Left kidney (tissue), 1 donor: ENCODE measurements at regions not wholly inside any gene's neighbourhood (a gene's known extent, or its start where the extent isn't known, plus 50 kb on each side); places are given as distances from the start of the nearest gene placed in this dataset.
A peak's percentile ranks its signal among the peaks of the same experiment; 100 is the strongest.

ENCODE experiments used
- DNase-seq: peaks from one replicate; pipeline ENCODE4 v3.0.0-alpha.2; 2013

DNA sequence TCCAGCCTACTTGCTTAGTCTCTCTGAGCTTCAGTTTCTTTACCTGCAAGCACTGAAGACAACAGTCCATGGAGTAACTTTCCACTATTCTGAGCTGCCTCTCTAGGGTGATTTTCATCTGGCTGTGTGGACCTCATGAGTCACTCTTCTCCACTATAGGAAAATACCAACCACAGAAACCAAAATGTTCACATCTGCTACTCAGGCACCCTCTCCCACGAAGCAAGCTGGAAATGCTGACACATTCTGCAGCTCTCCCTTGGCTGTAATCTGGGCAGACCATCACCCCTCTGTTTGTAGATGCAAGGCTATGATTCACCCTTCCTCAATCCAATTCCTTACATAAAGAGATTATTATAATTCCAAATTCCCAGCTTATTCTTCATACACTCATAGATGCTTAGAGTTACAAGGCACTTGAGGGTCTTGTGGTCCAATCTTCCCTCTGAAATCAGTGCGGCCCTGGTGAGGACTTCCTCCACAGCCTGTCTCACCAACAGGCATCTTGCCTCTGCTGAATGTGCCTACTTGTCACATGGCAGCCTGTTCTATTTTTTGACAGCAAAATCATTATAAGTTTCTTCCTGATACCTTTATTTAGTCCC lies 97.0 kb upstream of the LNX1 start:
- DNase-seq, result no peak

DNA sequence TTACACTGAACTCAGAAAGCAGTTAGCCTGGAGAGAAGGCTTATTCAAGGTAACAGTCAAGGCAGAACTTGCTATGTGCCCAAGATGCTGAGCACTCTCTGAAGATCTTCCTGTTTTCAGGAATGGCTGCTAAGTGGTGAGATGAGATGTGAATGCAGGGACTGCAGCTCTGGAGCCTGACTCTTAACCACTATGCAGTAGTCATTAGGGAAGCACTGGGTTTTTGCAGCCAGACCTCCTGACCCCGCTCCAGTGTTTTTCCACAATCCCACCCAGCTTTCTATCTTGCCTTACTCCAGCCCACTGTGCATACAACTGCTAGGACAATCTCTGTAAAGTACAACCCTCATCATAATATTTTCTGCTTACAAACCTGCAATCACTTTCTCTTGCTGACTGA lies 95.2 kb upstream of the LNX1 start:
- no peak for DNase-seq

DNA sequence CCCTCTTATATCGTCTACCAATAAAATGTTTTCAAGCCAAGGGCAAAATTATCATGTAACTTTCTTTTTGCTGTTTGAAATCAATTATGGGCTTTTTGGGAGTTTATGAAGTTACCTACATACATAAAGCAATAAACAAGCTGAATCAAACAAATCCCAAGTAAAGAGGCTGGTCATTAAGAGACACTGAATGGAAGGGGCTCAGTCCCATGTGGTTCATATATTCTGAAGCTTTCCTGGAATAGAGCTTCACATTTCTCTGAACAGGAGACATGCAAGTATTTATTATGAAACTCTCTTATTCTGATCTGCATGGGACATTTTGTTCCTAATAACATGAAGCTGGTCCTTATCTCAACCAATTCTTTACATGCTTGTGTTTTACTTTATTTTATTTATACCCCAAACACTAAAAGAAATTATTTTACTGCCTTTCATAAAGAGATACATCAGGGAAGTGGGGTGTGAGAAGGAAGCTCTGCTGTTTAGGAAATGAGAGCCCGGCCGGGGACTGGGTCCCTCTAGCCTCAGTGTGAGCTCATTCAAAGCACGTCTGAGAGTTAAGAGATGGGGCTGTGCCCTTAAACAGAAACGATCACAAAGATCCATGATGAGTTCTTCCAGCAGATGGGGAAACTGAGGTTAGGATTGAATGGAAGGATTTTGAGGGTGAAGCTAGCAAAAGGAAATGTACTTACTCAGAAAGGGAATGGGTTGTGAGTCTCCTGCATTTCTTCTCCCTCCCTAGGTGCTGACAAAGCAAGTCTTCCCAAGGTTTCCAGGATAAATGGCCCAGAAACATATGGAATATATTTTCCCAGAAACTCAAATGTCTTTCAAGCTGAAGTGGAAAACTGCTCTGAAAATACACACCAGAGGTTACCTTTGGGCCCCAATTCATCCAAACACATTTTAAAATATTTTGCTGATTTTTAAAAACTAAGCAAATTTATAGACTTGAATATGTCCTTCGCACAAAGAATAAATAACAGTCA lies 93.1 kb upstream of the LNX1 start:
- no peak for DNase-seq

DNA sequence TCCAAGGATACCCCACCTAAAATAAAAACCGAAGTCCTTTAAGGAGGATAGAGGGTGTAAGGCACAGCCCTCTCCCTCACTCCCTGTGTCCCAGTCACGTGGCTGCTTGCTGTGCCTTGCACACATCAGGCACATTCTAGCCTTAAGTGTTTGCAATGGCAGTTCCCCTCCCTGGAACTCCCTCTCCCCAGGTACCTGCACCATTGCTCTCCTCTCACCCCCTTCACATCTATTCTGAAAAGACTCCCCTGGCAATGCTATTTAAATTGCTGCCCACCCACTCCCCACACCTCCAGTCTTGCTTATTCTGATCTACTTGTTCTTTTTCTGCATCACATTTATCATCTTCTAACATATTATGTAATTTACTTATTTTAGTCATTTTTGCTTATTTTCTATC lies 91.6 kb upstream of the LNX1 start:
- no peak for DNase-seq

DNA sequence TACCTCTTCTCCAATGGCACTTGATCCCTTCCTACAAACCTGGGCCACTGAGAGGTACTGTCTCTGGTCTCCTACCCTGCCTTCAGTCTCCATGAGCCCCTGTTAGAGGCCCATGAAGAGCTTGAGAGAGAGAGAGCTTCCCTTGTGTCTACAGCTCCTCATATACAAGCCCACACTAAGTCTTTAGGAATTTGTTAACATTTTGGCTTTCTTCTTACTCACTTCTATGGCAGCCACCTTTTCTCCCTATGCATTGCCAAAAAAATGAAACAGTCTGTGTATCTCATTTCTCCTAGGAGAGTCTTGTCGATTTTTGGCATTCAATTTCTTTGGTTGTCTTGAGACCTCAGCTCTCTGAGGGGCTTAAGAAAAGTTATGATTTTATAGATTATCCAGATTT lies 90.9 kb upstream of the LNX1 start:
- DNase-seq, result no peak

DNA sequence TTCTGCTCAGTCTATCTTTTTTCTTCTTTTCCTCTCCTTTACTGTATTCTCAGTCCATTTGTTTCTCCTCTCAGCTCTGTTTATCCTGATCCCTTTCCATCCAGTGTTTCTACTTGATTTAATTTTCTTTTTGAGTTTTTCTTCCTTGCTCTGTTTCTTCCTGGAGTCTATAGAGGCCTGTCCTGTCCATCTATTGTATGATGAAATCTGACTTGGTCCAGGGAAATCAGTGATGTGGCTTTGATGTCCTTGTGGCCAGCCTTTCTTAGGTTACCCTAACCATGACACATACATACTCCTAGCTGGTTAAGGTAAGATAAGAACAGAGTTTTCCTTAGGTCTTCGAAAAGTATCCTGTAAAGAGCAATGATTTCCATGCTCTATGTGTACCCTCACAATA lies 89.3 kb upstream of the LNX1 start:
- DNase-seq, result no peak

DNA sequence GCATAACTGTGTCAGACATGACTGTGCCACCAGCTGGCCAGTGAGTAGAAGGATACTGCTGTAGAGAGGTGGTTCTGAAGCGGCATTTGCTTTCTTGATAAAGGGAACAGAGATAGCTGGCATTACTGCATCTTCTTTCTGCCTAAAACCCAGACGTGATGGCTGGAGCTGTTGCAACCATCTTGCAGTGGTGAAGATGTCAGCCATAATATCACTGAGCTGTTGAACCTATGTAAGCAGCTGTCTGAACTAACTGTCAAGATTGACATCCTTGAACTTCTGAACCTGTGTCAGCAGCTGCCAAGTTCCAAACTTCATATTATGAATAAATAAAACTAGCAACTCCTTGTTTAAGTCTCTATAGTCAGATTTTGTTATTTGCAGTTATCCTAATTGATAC lies 88.9 kb upstream of the LNX1 start:
- no peak for DNase-seq

DNA sequence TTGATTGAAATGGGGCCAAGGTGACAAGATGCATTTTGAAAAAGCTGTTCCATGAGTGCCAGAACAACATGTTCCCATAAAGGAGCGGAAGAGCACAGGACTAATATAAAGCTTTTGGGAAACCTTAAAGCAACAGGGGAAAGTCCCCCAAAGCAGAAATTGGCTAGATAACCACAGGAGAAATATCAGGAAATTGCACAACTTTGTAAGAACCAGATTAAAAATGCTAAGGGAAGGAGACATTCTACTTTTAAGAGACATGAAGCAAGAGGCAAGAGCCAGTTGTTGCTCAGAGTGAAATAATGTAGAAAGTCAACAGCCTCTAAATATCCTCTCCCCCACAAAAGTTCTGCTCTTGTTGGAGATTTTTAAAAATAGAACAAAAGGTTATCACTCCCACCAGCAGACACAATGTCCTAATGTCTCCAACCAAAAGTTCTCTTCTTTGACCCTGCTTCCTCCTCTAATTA lies 85.2 kb upstream of the LNX1 start:
- no peak for DNase-seq

DNA sequence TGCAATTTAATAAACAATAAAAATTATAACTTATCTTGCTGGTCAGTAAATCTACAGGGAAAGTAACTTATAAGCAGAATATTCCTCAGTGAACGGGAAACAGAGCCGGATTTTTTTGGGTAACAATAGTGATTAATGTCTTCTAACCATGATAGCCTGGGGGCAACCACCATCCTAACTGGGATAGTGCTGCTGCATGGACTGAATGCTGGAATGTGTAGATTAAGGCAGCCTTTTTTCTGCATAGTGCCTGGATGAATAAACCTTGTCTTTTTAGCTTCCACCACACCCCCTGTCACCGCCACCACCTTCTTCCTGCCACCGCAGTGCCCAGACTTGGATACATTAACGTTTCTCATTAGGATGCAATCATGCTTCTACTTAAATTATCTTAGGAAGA lies 83.6 kb upstream of the LNX1 start:
- DNase-seq, result no peak

DNA sequence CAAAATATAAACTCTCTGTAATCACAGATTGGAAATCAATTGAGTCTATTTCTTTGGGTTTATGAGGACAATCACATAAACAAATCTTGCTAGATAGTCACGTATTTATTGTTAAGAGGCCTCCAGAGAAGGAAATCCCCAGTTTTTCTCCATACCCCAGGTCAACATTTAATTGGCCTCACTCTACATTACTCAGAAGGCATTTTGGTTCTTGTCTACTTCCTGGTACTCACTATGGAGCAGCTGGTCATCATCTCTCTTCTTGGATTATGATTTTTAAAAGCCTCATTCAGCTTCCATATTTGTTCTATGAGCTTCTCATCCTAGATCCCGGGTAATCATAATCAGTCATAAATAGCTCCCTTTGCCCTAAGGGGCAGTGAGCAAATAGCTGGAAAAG lies 81.6 kb upstream of the LNX1 start:
- DNase-seq, result no peak

DNA sequence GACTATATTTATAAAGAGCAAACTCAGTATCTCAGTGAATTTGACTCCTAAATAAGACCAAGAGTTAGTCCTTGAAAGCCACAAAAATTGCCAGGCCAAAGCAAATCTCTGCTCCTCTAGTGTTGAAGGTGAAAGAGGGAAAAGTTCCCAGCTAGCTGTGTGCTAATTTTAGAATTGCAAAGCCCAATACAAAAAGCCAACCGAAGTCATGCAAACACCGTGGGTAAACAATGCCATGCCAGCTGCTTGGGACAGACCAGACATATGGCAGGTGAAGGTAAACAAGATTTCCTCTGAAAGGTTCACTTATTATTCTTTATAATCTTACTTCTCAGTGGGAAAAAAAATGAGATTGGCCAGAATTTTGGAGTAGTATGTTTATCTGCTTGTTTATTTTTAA lies 80.5 kb upstream of the LNX1 start:
- no peak for DNase-seq

DNA sequence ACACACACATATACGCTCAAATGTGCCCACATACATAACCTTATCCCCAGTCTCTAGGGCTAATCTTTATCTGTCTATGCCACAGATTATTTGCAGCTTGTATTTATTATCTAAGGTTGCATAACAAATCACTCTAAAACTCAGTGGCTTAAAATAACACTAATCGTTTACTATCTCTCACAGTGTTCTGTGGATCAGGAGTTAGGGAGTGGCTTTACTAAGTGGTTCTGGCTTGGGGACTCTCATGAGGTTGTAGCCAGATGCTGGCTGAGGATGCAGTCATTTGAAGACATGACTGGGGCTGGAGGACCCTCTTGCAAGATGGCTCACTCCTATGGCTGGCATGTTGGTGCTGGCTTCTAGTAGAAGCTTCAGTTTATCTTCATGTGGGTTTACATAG lies 68.5 kb upstream of the LNX1 start:
- DNase-seq, result no peak

DNA sequence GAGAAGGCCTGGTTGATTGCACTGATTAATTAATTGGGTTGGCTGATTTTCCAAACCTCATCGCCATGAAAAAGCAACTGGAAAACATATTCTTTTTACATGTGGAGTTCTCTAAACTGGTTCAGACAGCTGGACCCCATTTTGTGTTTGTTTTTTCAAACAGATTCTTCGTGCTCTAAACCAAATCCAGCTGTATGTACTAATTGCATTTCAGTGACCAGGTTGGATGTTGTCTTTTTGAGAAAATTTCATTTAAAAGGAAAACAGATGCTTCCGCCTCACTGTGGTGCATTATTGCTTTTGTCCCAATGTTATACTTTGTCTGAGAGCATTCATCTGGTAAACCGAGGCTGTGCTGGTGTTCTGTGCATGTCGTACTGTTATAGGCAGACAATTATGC lies 67.8 kb upstream of the LNX1 start:
- no peak for DNase-seq

DNA sequence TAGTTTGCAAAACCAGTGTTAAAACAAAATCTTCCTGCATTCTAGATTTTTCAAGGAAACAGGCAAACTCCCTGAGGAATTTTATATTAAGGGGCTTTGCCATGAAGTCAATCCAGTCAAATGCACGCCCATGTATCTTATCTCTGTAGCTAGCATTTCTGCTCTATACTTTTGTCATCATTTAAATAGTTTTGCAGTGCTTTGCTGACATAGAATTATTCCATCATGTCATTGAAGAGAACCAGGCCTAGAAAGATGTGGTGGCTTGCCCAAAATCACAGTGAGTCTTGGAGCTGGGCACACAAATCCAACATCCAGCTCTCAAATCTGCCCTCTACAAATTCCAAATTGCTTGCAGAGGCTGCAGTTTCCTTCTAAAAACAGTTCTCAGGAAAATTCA lies 66.7 kb upstream of the LNX1 start:
- no peak for DNase-seq

DNA sequence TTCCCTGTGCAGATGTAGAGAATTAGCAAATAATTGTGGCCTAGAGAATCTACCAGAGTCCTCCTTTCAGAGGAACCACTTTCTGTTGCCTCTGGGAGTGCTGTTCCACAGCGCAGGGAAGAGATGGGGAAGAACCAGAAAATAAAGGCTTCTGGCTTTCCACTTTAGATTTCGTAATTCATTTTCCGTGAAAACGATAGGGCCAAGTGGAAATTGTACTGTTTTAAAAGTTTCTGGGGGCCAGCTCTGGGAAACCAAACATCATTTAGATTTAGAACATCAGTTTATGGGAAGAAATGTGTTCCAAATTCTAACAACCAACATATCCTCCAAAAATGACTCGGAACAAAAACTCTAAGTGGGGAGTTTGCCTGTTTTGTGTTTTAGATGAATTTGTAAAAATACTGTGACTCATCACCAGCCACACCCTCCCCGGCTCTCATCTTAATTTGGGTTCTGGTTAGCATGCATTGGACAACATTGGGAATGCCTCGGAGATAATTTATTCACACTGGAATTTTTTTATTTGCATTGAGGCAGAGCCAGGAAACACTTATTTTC lies 65.2 kb upstream of the LNX1 start:
- DNase-seq, result no peak

DNA sequence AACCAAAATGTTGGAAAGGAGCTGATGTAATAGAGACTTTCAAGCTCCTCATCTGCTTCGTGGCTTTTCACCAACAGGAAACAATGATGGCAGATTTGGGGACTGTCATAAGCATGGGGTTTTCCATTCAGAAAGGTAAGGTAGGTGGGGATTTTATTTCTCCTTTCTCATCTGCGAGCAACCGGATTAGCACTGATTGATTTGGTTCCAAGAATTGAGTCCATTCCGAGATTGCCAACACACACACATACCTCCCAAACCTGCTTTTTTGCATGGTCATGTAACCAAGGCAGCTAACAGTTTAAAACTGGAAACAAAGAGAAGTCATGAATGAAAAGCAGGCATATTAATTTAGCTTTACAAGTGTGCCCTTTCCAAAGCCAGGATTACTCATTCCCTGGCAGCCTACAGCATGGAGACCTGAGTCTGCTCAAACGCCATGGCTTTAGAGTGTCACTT lies 63.0 kb upstream of the LNX1 start:
- DNase-seq, result no peak

DNA sequence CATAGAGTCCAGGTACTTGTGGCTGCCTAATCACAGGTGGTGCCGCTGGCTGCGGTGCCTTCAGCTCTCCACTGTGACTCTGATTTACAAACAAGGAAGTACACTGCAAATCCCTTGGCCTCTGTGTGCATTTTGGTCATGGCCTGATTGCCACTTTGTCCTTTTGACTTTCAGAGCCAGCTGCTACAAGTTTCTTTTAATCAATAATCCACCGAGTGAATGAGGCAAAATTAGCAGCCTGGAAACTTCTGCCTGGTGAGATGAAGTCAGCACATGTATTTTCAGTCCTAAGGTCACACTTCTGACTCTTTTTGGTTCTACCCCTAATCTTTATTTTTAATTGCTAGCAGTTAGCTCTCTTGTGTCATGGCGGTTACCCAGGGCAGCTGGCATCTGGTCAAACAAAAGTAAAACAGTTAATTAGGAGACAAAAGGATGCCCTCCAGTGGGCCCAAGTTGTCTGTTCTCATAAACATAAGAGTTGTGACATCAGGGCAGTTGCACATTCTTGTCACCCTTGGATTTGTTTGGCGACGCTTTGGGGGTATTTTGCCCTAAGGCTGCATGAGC lies 62.3 kb upstream of the LNX1 start:
- DNase-seq, result peak; percentile 31

DNA sequence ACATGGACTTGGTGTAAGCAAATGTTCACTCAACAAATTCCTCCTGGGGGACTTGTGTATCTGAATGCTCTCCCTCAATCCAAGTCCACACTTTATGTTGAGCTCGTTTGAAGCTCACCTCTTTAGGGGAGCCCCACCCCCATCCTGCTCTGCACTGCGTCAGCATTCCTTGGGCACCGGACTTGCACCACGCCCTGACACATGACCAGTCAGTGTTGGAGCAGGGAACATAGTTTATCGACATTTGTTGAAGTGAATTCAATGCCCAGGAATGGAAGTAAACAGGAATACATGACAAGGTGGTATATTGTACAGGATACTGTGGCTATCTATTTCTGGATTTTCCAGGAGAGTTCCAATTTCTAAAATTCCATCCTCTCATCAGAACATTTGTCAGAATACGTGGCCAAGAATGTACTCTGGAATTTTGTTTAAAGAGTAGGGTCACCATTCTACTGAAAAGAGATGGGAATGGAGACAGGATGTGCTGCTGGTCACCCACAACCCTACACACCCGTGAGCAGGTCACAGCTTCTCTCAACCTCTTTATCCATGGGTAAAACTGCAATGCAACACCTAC lies 60.0 kb upstream of the LNX1 start:
- no peak for DNase-seq

DNA sequence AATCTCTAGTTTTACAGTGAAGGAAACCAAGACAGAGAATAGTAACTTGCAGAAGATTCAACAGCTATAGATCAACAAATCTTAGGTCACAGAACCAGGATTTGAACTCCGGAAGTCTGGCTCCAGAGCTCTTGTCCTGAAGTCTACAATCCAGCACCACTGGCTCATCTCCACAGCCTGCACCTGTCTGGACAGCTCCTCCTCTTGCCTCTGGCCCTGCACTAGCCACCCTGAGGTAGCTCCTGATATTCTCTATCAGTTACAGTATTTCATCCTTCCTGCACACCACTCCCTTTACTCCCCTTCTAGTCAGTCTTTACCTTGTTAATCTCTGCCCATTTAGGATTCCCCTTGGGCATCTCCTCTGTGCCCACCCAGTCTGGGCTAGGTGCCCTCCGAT lies 58.1 kb upstream of the LNX1 start:
- no peak for DNase-seq

DNA sequence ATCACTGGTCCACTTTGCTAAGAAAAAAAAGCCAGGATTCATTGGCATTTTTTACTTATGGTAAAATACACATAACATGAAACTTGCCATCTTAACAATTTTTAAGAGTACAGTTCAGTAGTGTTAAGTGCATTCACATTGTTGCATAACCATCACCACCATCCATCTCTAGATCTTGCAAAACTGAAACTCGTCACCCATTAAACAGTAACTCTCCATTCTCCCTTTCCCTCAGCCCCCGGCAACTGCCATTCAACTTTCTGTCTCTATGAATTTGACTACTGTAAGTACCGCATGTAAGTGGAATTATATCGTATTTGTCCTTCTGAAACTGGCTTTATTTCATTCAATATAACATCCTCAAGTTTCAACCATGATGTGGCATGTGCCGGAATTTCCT lies 56.3 kb upstream of the LNX1 start:
- DNase-seq, result no peak

DNA sequence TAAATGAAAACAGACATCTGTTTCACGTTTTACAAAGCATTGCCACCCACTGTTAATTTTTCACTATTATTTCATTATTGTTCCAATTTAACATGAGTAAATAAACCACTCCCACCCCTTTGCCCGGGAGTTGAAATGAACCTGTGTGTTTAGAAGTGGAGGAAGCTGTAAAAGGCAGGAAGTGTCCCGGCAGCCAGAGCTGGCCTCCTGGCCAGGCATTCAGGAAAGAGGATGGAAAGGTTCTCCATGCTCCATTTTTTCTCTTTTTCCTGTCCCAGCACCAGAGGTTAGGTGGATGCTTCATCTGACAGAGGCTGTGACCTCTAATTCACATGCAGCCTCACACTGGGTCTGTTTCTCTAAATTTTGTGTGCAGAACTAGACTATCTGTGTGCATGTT lies 55.5 kb upstream of the LNX1 start:
- no peak for DNase-seq

DNA sequence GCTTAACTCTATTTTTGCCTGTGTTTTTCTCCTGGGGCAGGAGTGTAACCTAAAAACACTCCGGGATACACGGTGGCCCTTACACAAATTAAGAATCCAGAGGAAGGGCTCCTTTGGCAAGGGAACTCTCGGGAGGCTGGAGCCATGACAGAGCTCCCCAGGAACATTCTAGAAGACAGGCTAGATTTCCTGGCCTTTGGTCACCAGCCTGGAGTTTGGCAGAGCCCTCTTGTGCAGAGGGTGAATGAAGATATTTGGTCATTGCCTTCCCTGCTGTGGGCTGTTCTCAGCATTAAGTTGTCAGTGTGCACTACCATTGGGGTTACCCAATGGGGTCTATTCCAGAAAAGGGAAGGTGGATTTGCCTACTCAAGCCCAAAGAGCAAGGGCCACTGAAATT lies 53.8 kb upstream of the LNX1 start:
- no peak for DNase-seq

DNA sequence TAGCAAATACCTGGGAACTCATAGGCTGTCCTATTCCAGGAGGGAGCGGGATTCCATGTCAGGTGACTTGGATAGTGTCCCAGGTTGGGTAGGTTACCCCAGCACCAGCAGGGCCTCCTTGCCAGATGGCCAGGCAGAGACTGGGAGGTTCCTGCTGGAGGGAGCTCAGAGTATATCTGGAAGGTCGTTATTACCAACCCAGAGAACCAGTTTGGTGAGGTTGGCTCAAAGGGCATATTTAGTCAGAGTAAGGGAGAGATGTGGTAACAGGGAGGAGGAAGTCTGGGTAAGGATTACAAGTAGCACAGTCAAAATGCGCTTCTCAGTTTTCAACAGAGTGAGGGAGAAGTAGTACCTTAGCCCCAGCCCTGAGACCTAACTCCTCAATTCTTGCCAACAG lies 53.3 kb upstream of the LNX1 start:
- DNase-seq, result no peak
